HG03378 (cell line): ENCODE measurements at regions not wholly inside any gene's neighbourhood (a gene's known extent, or its start where the extent isn't known, plus 50 kb on each side); places are given as distances from the start of the nearest gene placed in this dataset.

Experiments used
- ATAC-seq: cut with Tn5 transposase; IDR thresholded peaks from one replicate; pipeline ENCODE4 v1.9.1; 2021; ENCODE audit warnings: mild to moderate bottlenecking, moderate library complexity; ENCODE audit not compliant: unreplicated experiment

DNA sequence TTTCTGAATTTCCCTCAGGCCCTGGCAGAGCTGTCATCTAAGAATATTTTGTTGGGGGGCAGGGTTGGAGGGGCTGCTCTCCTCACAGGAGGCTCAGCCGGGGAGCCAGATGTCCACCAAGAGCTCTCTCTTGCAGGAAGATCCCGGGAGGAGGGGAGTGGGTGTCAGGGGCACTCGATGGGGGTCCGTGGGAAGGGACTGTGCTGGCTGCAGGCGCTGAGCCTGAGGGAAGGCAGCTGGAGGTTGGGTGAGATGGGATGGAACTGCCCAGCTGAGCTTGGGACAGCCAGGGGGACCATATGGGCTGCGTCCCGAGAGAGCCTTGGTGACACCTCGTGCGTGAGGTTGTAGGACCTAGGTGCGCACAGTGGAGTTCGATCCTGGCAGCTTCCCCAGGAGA is 111.2 kb upstream of the GSE1 start:
- ATAC-seq = no peak

DNA sequence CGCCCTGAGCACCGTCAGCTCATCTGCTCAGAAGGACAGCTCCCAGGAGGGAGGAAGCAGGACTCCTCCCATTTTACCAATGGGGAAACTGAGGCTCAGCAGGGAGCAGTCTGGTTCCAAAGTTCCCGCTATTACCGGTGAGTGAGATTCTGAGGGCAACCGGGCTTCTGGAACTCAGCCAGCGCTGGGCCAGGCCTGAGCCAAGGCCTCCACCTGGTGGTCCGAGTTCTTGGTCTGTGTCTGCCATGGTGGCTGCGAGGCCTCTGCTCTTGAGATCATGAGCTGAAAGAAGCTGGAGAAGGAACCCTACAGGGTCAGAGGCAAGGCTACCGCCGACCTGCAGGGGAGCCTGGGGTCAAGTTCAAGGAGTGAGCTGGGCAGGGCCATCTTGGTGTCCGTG is 110.8 kb upstream of the GSE1 start:
- no peak for ATAC-seq

GRCh38 chr16:85503679-85504231 is 109.4 kb upstream of the GSE1 start:
- no peak for ATAC-seq

DNA sequence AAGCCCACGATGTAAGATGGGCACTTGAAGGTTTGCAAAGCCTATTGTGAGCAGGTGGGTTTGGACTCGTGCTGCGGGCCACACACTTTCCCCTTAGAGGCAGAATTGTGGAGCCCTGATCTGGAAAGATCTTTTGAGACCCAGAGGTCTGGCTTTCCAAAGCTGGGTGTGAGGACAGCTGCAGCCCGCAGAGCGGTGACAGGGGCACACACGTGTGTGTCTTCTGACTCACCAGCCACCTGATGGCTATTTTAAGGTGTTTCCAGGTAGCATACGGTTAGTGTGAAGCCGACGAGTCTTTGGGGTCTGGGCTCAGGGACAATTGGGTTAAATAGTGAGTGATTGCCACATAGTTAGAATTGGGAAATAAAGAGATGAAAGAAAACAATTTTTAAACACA is 108.9 kb upstream of the GSE1 start:
- no peak for ATAC-seq

DNA sequence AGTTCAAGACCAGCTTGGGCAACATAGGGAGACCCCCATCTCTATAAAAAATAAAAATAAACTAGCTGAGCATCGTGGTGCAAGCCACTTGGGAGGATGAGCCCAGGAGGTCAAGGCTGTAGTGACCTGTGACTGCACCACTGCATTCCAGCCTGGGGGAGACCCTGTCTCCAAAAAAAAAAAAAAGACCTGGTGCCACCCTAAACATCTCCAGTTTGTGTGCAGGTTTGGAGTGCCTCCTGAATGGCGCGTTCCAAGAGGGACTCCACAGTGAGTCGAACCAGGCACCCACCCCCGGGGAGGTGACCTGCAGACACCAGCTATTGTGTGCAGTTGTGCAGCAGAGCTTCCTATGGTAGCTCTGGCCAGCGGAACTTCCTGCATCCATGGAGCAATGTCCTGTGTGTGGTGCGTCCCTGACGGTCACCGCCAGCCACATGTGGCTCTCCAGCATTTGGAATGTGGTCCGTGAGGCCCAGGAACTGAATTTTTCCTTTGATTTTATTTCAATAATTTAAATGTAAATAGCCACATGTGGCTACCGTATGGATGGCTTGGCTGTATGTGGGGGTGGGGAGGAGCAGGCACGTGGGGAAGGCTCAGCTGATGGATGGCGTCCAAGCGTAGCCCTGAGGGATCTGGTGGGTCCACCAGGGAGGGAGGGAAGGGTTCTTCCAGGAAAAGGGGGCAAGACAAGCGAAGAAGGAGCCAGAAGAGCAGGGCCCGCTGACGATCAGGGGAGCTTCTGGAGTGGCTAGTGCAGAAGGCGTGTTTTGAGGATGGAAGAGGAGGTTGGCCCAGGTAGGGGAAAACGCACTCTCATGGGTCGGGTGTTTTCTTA is 107.1 kb upstream of the GSE1 start:
- no peak for ATAC-seq

DNA sequence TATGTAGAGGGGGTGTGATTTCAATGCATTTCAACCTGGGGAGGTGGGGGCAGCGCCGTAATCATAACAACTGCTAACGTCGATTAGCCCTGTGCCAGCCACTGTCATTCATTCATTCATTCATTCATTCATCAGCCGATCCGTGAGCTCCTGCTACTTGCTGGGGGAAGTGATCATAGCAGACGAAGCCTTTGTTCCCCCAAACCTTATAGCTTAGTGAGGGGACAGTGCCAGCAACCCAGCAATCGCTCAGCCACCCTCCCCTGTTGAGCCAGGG is 106.5 kb upstream of the GSE1 start:
- ATAC-seq = no peak

DNA sequence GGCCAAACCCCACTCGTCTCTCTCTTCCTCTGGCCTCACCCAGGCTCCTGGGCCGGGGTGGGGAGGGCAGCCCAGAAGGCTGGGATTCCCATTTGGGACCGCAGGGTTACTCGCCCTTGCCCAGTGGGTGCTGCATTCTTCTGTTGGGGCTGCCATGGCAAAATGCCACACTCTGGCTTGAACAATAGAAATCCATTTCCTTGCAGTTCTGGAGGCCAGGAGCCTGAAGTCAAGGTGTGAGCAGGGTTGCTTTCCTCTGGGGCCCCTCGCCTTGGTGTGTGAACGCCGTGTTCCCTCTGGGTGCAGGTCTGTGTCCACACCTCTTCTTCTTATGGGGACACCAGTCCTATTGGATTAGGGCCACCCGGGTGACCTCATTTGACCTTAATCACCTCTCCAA is 105.8 kb upstream of the GSE1 start:
- no peak for ATAC-seq

- ATAC-seq = no peak
Observed at GRCh38 chr16:85508388-85508787, 104.7 kb upstream of the GSE1 start.

GRCh38 chr16:85508993-85509392 is 104.1 kb upstream of the GSE1 start:
- ATAC-seq = no peak

DNA sequence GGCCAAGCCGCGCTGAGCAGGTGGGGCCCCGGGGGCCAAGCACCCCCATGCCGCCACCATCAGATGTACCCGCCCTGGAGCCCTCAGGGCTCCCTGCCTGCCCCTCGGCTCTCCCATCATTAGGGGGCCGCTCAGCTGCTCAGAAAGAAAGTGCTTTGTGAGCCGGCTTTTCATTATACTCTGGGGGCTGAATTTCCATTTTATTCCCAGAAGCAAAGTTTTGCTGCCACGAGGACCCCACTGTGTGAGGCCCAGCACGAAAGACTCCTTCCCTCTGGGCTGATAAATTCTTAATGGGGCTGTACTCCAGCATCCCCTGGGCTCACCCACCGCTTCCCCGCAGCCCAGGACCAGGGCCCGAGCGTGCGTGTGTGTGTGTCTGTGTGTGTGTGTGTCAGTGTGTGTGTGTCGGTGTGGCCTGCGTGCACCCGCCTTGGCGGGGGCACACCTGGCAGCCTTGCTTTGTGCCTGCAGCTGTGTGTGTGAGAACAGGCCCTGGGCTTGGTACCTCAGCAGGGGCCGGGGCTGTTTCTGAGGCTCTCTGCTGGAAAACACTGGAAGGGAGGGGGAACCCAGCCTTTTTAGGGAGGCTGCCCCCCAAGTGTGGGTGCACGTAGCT is 103.0 kb upstream of the GSE1 start:
- no peak for ATAC-seq

- ATAC-seq = no peak
Observed at GRCh38 chr16:85511938-85512807, 100.9 kb upstream of the GSE1 start.

DNA sequence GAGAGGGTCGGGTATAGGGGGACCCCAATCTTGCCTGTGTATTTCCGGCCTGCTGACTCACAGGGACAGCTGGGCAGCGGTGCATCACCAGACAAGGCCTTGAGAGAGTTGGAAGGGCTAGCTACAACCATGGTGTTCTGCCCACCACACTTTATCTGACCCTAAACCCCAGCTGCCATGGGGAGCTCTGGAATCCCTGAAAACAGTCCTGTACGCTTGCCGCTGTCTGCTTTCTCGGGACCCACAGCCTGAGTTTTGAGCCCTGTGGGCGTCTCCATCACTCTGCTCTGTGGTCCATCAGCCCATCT is 100.4 kb upstream of the GSE1 start:
- no peak for ATAC-seq

DNA sequence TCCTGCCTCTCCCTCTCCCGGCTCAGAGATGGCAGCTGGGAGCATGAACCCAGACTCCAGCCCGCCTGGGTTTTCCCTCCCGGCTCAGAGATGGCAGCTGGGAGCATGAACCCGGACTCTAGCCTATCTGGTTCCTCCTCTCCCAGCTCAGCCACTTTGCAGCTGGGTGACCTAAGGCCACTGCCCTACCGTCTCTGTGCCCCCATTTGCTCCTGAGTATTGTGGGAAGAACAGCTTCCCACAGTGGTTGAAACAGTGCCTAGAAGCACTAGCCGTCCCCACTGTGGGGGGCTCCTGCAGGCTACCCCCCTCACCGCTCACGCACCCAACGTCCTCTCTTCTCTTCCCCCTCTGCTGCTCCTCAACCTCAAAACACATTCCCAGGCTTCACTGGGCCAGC is 99.9 kb upstream of the GSE1 start:
- ATAC-seq = no peak

DNA sequence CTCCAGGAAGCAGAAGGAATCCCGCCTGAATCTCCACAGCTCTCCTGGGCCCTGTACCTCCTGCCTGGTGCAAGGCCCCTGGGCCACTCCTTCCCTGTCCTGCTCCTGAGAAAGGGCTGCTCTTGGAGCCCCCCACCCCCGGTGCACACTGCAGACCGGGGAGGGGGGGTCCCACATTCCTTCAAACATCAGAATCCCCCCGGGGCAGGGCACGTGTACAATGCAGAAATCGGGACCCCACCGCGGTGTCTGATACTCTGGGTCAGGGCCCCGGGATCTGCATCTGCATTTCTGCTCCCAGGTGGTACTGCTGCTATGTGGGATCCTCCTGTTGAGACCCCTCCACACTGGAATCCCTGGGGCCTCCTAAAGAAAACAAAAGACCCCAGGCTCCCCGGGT is 99.5 kb upstream of the GSE1 start:
- ATAC-seq = no peak

DNA sequence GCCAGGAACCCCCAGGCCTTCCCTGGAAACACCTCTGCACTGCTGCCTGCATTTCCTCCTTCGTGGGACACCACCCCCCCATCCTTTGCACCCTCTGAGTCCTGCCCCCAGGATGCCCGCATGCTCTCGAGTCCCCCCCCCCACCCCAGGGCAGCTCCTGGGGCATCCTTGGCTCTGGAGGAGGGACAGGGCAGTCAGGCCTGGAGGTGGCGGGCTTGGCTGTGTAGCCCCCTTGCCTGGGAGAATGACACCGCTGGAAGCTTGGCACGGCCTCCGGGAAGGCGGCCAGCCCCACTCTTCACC is 98.9 kb upstream of the GSE1 start:
- no peak for ATAC-seq

- ATAC-seq = no peak
Observed at GRCh38 chr16:85514598-85515318, 98.4 kb upstream of the GSE1 start.

GRCh38 chr16:85515319-85515745 is 97.8 kb upstream of the GSE1 start:
- ATAC-seq = no peak

DNA sequence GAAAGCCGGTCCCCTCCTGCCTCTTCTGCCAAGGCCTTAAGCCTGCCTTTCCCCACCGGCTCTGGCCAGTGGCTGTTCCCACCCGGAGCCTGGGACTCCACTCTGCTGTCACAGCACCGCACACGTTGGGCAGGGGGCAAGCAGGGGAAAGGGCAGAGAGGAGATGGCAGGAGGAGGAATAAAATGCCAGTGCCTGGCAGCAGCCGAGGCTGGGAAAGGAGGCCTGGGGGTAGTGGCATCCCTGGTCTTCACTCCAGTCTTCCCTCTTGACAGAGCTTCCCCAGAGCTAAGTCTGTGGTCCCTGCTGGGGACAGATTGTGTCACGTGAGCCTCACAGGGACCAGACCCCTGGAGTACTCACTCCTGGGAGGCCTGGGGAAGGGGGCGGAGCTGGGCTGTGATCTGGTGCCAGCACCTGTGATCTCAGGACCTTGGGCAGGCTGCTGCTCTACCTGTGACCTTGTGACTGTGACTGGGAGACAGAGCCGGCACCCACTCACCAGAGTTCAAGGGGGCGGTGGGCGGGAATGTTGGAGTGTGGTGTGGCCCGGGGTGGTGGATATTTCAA is 97.2 kb upstream of the GSE1 start:
- no peak for ATAC-seq

- ATAC-seq = no peak
Observed at GRCh38 chr16:85517154-85517553, 96.0 kb upstream of the GSE1 start.

- ATAC-seq = no peak
Observed at GRCh38 chr16:85517563-85518179, 95.5 kb upstream of the GSE1 start.
